ENCODE measurements at regions not wholly inside any gene's neighbourhood (a gene's known extent, or its start where the extent isn't known, plus 50 kb on each side); places are given as distances from the start of the nearest gene placed in this dataset.
"Not testable (repeated sequence)": the region's sequence is repeated elsewhere in the genome, so short reads cannot be mapped to it uniquely, and the experiment has no call there.

- TF ChIP-seq, protein P1, sequence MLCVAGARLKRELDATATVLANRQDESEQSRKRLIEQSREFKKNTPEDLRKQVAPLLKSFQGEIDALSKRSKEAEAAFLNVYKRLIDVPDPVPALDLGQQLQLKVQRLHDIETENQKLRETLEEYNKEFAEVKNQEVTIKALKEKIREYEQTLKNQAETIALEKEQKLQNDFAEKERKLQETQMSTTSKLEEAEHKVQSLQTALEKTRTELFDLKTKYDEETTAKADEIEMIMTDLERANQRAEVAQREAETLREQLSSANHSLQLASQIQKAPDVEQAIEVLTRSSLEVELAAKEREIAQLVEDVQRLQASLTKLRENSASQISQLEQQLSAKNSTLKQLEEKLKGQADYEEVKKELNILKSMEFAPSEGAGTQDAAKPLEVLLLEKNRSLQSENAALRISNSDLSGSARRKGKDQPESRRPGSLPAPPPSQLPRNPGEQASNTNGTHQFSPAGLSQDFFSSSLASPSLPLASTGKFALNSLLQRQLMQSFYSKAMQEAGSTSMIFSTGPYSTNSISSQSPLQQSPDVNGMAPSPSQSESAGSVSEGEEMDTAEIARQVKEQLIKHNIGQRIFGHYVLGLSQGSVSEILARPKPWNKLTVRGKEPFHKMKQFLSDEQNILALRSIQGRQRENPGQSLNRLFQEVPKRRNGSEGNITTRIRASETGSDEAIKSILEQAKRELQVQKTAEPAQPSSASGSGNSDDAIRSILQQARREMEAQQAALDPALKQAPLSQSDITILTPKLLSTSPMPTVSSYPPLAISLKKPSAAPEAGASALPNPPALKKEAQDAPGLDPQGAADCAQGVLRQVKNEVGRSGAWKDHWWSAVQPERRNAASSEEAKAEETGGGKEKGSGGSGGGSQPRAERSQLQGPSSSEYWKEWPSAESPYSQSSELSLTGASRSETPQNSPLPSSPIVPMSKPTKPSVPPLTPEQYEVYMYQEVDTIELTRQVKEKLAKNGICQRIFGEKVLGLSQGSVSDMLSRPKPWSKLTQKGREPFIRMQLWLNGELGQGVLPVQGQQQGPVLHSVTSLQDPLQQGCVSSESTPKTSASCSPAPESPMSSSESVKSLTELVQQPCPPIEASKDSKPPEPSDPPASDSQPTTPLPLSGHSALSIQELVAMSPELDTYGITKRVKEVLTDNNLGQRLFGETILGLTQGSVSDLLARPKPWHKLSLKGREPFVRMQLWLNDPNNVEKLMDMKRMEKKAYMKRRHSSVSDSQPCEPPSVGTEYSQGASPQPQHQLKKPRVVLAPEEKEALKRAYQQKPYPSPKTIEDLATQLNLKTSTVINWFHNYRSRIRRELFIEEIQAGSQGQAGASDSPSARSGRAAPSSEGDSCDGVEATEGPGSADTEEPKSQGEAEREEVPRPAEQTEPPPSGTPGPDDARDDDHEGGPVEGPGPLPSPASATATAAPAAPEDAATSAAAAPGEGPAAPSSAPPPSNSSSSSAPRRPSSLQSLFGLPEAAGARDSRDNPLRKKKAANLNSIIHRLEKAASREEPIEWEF (IDR thresholded peaks at IDR 0.05; ENCODE audit: insufficient replicate concordance, low read depth, low read length): no peak
- no peak for TF ChIP-seq EGR1 (IDR thresholded peaks at IDR 0.05; ENCODE audit: borderline replicate concordance in 1 of 2, low read depth in 2 of 2, low read length in 2 of 2)
- no peak for TF ChIP-seq PAX8 (IDR thresholded peaks at IDR 0.05)
- TF ChIP-seq NKRF (conservative IDR thresholded peaks at IDR 0.05): no peak
- TF ChIP-seq MXI1 (IDR thresholded peaks at IDR 0.05; ENCODE audit: low read depth, low read length): no peak
Measured at GRCh38 chr10:9853405-9854355, 1164.0 kb upstream of the CELF2 start (continued).

GRCh38 chr10:9855451-9855850 is 1162.2 kb upstream of the CELF2 start:
- whole genome bisulfite sequencing (ENCODE audit: insufficient coverage, insufficient replicate concordance, low lambda C conversion rate, missing lambda C conversion rate): 56% methylated on average over 22 of the region's 22 CpGs
- DNase-seq (ENCODE audit: low read depth, low spot score); RAD21 ChIA-PET (ENCODE audit: unreplicated experiment); H3K27ac ChIP-seq (ENCODE audit: control insufficient read depth, insufficient read depth); H3K79me2 ChIP-seq (ENCODE audit: control insufficient read depth, insufficient read depth, low read length); POLR2A ChIA-PET; BruUV-seq (replicated peaks); H3K9ac ChIP-seq (ENCODE audit: control insufficient read depth, insufficient read depth, low read length); H3K4me3 ChIP-seq; H3K27me3 ChIP-seq (replicated peaks in 1 of 2; ENCODE audit: control insufficient read depth in 2 of 2, insufficient read depth in 2 of 2, low read length in 1 of 2); H4K20me1 ChIP-seq (ENCODE audit: control insufficient read depth, insufficient read depth); FAIRE-seq; H3K36me3 ChIP-seq (ENCODE audit: control insufficient read depth in 2 of 2, insufficient read depth in 2 of 2, low read length in 1 of 2); in situ Hi-C loops (cut with MboI); ATAC-seq; H3K9me3 ChIP-seq (replicated peaks; ENCODE audit: control insufficient read depth, insufficient read depth, low read length); SMC1A ChIA-PET (ENCODE audit: uncharacterized antibody, unreplicated experiment); H3K4me1 ChIP-seq (ENCODE audit: control insufficient read depth, insufficient read depth, low read length); intact Hi-C loops (cut with micrococcal nuclease; ENCODE audit: unreplicated experiment); H3K4me2 ChIP-seq (ENCODE audit: control insufficient read depth, insufficient read depth); CTCF ChIA-PET; H2AFZ ChIP-seq (ENCODE audit: control insufficient read depth, low read depth, low read length): not testable (repeated sequence)
